GM19455 (cell line): ENCODE measurements at regions not wholly inside any gene's neighbourhood (a gene's known extent, or its start where the extent isn't known, plus 50 kb on each side); places are given as distances from the start of the nearest gene placed in this dataset.

Experiments used
- ATAC-seq: cut with Tn5 transposase; IDR thresholded peaks from one replicate; pipeline ENCODE4 v1.9.1; 2021; ENCODE audit not compliant: unreplicated experiment

GRCh38 chr17:27239584-27239983 is 54.3 kb upstream of the WSB1 start:
- no peak for ATAC-seq

GRCh38 chr17:27240086-27240801 is 53.7 kb upstream of the WSB1 start:
- ATAC-seq = no peak

- no peak for ATAC-seq
Measured at GRCh38 chr17:27240802-27241155, 53.1 kb upstream of the WSB1 start.

GRCh38 chr17:27241346-27241946 is 52.5 kb upstream of the WSB1 start:
- no peak for ATAC-seq

- ATAC-seq = no peak
Measured at GRCh38 chr17:27242951-27243350, 51.0 kb upstream of the WSB1 start.

- no peak for ATAC-seq
Measured at GRCh38 chr17:27244011-27244410, 49.9 kb upstream of the WSB1 start.
